HK-2 (cell line): ENCODE measurements at regions not wholly inside any gene's neighbourhood (a gene's known extent, or its start where the extent isn't known, plus 50 kb on each side); places are given as distances from the start of the nearest gene placed in this dataset.
"Not testable (repeated sequence)": the region's sequence is repeated elsewhere in the genome, so short reads cannot be mapped to it uniquely, and the experiment has no call there.

Experiments used
- DNase-seq: peaks from one replicate; pipeline ENCODE4 v3.0.0-alpha.2; 2018; ENCODE audit not compliant: unreplicated experiment

- no peak for DNase-seq
Observed at GRCh38 chr4:33437406-33437805, 2717.2 kb downstream of the PCDH7 start.

DNA sequence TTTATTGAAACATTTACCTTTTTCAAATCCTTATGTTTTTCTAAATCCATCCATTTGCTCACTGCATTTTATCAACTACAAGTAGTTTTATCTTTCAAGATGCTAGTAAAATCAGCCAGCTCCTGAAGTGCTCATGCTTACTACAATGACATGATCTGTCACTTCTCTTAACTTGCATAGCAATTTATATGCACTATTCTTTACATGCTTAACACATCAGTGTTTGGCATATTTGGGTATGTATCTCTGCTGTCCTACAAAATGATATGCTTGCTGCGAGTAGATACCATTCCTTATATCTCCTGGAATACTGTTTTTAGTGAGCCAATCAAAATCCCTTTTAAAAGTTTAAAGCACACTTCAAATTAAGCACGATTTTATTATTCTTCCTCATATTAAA, 2726.8 kb downstream of the PCDH7 start:
- no peak for DNase-seq

GRCh38 chr4:33448948-33449347, 2728.8 kb downstream of the PCDH7 start:
- DNase-seq = no peak

GRCh38 chr4:33453436-33453835, 2733.3 kb downstream of the PCDH7 start:
- DNase-seq = no peak

DNA sequence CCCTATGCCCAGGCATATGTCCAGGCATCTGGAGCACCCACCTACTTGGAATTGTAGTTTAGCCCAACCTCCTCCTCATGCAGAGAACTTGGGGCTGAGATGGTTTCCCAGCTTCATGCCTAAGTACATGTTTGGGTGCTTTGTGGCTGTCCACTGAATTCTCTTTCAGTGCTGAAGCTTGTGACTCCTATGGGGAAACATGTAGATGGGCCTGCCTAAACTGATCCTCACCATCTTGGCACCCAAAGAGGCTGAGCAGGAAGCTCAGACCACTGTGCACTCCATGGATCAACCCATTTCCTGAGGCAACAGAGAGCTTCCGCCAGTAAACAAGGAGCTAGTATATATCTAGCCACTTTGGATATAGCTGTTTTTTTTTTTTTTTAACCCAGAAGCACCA, 2733.7 kb downstream of the PCDH7 start:
- no peak for DNase-seq

DNA sequence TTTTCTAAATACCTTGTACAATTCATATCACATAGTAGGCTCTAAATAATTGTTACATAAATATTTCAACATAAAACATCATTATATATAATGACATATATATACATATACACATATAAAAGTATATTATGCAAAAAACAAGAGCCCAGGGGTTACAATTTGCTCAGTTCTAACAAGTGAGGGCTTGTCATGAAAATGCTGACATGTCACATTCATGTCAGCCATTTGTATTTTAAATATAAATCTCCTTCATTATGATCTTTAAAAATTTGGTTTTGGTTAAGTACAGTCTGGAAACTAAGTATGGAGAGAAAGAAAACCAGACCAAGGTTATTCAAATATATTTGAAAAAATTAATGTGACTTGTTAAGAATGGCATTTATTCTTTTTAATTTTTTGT, 2745.4 kb downstream of the PCDH7 start:
- DNase-seq = no peak

- no peak for DNase-seq
Observed at GRCh38 chr4:33467291-33467690, 2747.1 kb downstream of the PCDH7 start.

DNA sequence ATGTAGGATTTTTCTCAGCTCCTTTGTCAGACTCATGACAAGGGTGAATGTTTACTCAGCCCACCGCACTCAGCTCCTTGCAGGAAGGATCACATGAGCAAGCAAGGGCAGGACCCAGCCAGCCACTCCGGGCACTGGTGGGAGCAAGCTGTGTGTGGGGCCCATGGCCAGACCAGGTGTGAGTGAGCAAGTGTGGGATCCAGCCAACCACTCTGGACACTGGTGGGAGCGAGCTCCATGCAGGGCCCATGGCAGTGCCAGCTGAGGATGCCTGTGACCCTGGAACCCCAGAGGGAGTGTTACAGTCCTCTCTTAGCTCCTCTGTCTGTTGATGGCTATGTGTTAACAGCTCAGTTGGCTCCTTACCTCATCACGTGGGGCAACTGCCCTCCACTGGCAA, 2750.6 kb downstream of the PCDH7 start:
- no peak for DNase-seq

DNA sequence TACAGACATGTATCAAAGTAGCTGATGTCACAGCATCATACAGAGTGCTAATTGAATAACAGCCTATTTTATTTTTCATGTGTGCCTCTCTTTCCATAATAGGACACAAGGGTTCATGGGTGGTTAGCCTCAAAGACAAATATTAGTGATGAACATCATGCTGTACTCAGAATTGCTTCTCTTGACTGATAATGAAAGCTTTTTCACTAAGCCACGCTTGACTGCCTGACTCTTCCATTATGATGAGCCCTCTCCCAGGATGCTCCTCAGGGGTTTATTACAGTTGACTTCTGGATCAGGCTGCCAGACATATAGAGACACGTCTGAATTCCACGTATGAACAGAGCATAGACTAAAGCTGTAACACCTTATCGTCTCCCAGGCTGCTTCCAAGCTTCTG, 2757.5 kb downstream of the PCDH7 start:
- DNase-seq = no peak

DNA sequence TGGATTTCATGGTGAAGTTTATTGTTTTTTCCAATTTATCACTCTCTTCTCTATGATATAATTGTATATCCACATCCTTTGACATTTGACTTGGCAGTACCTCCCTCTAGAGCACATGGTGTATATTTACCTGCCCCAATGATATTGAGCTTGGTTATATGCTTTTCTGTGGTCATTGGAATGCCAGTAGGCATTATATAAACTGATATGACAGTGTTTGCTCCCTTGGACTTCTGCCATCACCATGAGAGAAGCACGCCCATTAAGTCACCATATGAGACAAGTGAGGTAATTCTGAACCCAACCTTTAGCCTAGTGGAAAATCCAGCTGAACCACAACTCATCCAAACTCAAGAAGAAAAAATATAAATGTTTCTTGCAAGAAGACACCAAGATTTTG, 2761.5 kb downstream of the ARAP2 start:
- no peak for DNase-seq

GRCh38 chr4:33485111-33485510, 2759.2 kb downstream of the ARAP2 start:
- DNase-seq = no peak

DNA sequence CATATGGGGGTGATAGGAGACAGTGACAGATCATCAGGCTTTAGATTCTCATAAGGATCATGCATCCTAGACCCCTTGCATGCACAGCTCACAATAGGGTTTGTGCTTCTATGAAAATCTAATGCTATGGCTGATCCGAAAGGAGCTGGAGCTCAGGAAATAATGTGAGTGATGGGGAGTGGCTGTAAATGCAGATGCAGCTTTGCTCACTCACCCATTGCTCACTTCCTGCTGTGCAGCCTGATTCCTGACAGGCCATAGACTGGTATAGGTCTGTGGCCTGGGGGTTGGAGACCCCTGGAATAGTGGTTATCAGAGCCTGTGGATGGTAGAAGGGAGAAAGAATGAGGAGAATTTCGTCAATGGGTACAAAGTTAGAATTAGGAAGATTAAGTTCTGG, 2751.1 kb downstream of the ARAP2 start:
- no peak for DNase-seq

DNA sequence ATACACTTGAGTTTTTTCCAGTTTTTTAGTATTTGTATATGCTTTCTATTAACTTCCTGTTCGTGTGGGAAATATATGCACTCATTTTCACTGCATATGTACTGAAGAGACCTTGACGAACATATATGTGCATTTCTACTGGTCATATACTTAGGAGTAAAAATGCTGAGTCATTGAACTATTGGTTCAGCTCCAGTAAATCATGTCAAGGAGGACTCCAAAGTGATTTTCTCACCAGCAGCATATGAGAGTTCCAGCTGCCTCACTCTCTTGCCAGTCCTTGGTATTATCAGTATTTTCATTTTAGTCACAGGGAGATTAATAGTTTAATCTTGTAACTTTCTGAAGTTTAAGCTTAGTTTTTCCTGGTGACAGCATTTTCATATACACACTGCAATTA, 2750.2 kb downstream of the ARAP2 start:
- DNase-seq = no peak

- DNase-seq = not testable (repeated sequence)
Observed at GRCh38 chr4:33501587-33501986, 2742.7 kb downstream of the ARAP2 start.

DNA sequence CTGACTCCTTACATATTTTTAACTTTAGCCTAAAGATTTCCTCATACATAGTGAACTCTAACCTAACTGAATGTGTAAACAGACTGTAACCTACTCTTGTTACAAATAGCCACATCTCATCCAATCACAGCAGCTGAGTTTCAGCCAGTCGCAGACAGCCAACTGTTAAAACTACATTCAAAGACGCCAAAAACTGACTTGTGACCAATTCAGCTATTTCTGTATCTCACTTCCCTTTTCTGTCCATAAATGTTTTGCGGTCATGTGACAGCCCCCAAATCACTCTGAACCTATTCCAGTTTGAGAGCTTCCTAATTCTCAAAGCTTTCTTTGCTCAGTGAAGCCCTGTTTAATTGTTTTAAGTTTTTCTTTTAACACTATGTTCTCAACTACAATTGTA, 2731.9 kb downstream of the ARAP2 start:
- no peak for DNase-seq

DNA sequence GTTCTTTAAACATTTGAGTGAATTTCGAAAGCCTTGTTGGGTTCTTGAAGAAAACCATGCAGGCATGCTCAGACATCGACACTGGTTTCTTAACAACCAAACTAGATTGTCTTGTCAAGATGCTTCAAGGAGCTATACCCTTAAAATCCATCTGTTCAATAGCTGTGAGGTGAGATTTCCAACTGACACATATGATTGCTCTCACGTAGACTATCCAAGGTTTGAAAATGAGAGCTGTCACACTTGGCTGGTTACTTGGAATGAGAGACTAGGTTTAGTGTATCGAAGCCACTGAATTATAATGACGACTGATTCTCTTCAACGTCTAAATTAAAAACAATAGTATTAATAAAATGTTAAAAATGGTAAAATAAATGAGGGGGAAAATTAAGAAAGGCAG, 2725.5 kb downstream of the ARAP2 start:
- DNase-seq = no peak

- DNase-seq = no peak
Observed at GRCh38 chr4:33532821-33533220, 2711.5 kb downstream of the ARAP2 start.

GRCh38 chr4:33536898-33537297, 2707.4 kb downstream of the ARAP2 start:
- DNase-seq = no peak

GRCh38 chr4:33537527-33537926, 2706.8 kb downstream of the ARAP2 start:
- DNase-seq = no peak

DNA sequence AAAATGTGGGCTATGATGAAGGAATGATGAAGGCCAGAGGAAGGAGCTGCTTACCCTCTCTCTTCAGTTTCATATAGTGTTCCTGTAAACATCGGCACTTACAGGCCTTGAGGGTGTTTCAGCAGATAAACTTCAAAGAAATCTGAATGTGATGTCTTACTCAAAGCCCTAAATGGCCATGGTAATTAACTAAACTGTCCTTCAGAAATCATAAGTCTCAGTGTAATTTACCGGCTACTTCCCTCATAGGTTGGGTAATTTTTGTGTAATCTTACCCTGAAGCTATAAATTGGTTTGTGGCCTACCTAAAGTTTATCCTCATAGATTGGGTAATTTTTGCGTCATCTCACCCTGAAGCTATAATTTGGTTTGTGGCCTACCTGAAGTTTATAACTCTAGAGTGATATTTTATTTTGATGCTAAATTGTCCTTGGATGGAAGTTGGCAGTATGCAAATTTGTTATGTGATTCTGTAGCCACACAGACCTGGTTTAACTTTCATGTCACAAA, 2700.3 kb downstream of the ARAP2 start:
- no peak for DNase-seq

DNA sequence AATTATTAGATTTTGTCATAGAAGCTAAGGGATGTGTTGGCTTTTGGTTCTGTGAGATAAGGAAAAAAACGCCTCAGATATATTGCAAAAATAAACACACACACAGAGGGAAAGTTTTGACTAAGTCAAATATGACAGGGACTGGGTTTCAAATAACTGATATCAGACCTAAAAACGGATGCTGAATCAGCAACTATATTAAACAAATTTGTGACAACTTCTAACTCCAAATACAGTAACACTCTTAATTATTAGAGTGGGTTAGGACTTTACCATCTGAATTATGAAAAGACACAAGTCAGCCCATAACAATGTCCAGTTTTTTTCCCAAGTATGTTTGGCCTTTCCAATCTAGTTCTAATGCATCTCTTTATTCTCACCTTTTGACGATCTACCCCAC, 2693.1 kb downstream of the ARAP2 start:
- no peak for DNase-seq

GRCh38 chr4:33561259-33561658, 2683.1 kb downstream of the ARAP2 start:
- no peak for DNase-seq

DNA sequence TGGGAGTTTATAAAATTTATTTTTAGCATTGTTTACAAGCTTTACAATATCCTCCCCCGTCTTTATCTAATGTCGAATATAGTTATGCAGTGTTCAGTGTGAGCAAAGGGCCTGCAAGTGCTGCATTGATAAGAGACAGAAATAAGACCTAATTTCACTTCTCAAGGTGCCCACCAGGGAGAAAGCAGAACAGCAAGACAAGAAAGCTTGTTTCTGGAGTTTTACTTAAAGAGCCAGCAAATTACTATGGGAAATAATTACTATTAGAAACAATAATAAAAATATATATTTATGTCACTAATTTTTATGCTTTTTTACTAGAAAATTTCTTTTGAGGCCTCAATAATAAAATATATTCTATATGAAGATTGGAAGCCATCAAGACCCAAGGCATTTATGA, 2677.7 kb downstream of the ARAP2 start:
- DNase-seq = no peak

DNA sequence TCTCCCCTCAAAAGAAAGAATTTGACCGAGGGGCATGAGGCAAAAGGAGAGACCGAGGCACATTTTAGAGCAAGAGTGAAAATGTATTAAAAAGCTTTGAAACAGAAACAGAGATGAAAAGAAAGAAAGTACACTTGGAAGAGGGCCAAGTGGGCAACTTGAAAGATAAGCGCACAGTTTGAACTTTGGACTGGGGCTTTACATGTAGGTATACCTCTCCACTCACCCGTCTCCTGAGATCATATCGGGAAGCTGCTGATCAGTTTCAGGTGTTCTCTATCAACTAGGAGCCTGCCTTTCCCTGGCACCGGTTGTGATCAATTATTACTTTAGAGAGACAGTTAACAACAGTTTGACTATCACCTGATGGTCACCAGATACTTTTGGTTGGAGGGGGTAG, 2666.5 kb downstream of the ARAP2 start:
- no peak for DNase-seq

DNA sequence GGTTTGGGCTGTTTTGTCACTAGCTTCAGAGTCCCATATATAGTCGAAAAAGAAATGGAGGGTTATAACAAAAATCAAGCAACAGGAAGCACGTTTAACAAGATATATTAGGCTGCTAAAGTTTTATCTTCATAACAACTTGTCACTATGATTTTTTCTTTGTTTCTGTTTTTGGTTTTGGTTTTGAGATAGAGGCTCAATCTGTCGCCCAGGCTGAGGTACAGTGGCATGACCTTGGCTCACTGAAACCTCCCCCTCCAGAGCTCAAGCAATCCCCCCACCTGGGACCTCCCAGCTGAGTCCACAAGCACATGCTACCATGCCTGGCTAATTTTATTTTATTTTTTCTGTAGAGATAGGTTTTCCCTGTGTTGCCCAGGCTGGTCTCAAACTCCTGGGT, 2664.4 kb downstream of the ARAP2 start:
- no peak for DNase-seq
